HG02973 (cell line): ENCODE measurements at regions not wholly inside any gene's neighbourhood (a gene's known extent, or its start where the extent isn't known, plus 50 kb on each side); places are given as distances from the start of the nearest gene placed in this dataset.
A peak's percentile ranks its signal among the peaks of the same experiment; 100 is the strongest.

ENCODE experiments used
- ATAC-seq: cut with Tn5 transposase; IDR thresholded peaks from one replicate; pipeline ENCODE4 v1.9.1; 2021; ENCODE audit warnings: moderate library complexity; ENCODE audit not compliant: unreplicated experiment

GRCh38 chr7:118563311-118563710 lies 338.8 kb downstream of the ANKRD7 start:
- no peak for ATAC-seq

GRCh38 chr7:118572604-118573003 lies 348.1 kb downstream of the ANKRD7 start:
- no peak for ATAC-seq

GRCh38 chr7:118573085-118573484 lies 348.6 kb downstream of the ANKRD7 start:
- ATAC-seq: no peak

GRCh38 chr7:118575393-118575948 lies 351.0 kb downstream of the ANKRD7 start:
- no peak for ATAC-seq

GRCh38 chr7:118580743-118581382 lies 356.4 kb downstream of the ANKRD7 start:
- no peak for ATAC-seq

GRCh38 chr7:118583641-118584040 lies 359.1 kb downstream of the ANKRD7 start:
- no peak for ATAC-seq

- ATAC-seq: no peak
Measured at GRCh38 chr7:118586248-118586647, 361.7 kb downstream of the ANKRD7 start.

- ATAC-seq: peak; percentile 88
Measured at GRCh38 chr7:118590107-118590506, 365.6 kb downstream of the ANKRD7 start.

- no peak for ATAC-seq
Measured at GRCh38 chr7:118602090-118602489, 377.6 kb downstream of the ANKRD7 start.

GRCh38 chr7:118606602-118607001 lies 382.1 kb downstream of the ANKRD7 start:
- no peak for ATAC-seq

- no peak for ATAC-seq
Measured at GRCh38 chr7:118609207-118609606, 384.7 kb downstream of the ANKRD7 start.

- no peak for ATAC-seq
Measured at GRCh38 chr7:118615681-118616080, 391.2 kb downstream of the ANKRD7 start.

- no peak for ATAC-seq
Measured at GRCh38 chr7:118621810-118622360, 397.4 kb downstream of the ANKRD7 start.

GRCh38 chr7:118626739-118627138 lies 402.2 kb downstream of the ANKRD7 start:
- no peak for ATAC-seq

- no peak for ATAC-seq
Measured at GRCh38 chr7:118627467-118627866, 403.0 kb downstream of the ANKRD7 start.

GRCh38 chr7:118629898-118630438 lies 405.5 kb downstream of the ANKRD7 start:
- no peak for ATAC-seq

GRCh38 chr7:118642396-118642795 lies 417.9 kb downstream of the ANKRD7 start:
- ATAC-seq: no peak

- ATAC-seq: no peak
Measured at GRCh38 chr7:118644346-118644745, 419.8 kb downstream of the ANKRD7 start.

- ATAC-seq: no peak
Measured at GRCh38 chr7:118648002-118648401, 423.5 kb downstream of the ANKRD7 start.

GRCh38 chr7:118657391-118658005 lies 433.0 kb downstream of the ANKRD7 start:
- ATAC-seq: peak; percentile 80

- ATAC-seq: no peak
Measured at GRCh38 chr7:118662266-118662665, 437.8 kb downstream of the ANKRD7 start.

- ATAC-seq: no peak
Measured at GRCh38 chr7:118664498-118664897, 440.0 kb downstream of the ANKRD7 start.
